GM18505 (cell line): ENCODE measurements at regions not wholly inside any gene's neighbourhood (a gene's known extent, or its start where the extent isn't known, plus 50 kb on each side); places are given as distances from the start of the nearest gene placed in this dataset.

Experiments
- ATAC-seq: cut with Tn5 transposase; IDR thresholded peaks from one replicate; pipeline ENCODE4 v1.9.1; 2021; ENCODE audit not compliant: unreplicated experiment
- POLR2A ChIP-seq: IDR thresholded peaks from 4 replicates; pipeline ENCODE4 v1.6.1; 2011; ENCODE audit warnings: borderline replicate concordance; ENCODE audit not compliant: insufficient read depth, insufficient read length; ENCODE audit errors: extremely low read depth

DNA sequence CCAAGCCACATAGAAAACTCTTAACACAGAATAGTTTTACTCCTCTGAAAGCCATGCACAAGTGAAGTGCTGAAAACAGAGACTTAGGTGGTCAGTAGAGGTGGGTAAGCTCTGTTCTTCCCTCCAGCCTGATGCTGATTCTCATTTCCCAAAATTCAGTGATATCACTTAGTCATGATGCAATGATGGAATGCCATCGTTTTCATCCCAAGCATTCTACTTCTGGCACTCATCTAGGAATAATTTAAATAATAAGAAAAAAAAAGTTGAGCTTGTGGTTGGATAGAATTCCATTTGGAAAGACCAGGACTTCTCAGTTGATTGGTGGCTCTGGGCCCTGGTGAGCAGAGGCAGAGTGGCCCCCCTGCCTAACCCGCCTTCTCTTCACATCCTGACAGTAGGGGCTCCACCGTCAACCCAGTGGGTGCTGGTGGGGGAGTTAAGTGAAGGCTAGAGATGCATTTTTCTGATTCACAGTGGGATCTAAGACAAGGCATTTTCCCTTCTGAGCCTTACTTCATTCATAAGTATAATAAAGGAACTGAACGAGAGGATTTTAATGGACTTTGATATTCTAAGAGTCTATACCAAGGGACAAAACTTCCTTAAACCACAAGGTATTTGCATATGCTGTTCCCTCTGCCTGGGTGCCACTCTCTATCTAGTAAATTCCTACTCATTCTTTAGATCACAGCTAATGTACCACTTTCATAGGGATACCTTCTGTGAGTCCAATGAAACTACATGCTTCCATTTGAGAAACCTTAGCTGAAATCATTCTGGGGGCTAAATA, 310.3 kb upstream of the DYNLRB2 start:
- no peak for ATAC-seq

DNA sequence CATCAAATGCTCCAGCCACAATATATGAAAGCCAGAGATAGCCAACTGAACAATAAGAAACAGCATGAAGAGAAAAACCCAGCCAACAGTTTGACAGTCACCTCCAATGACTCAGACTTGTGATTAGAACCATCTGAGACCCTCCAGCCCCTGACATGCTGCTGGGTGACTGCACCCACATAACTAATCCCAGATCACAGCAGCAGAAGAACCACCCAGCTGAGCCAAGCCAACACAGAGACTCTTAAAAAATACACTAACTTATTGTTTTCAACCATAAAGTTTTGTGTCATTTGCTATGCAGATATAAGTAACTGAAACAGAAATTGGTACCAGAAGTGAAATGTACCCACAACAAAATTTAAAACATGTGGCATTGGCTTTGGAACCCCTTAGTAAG, 314.3 kb upstream of the DYNLRB2 start:
- ATAC-seq: no peak
- TF ChIP-seq POLR2A: no peak

More for the DNA sequence above, 310.3 kb upstream of the DYNLRB2 start:
- TF ChIP-seq POLR2A: no peak

DNA sequence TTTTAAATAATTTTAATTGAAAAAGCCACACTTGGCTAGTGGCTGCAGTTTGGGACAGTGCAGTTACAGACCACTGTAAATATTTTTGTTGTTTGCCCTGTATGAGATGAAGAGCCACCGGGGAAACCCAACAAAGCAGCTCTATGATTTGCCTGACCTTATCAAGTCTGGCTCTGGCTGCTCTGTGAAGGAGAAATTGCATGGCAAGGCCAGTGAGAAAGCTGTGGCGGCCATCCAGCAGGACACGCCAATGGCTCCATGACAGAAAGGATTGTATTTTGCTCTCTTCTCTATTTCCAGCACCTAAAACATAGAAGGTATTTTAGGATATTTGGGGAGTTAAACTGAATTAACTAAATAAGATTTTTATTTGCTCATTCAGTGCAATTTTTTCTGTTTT, 330.0 kb upstream of the DYNLRB2 start:
- ATAC-seq: no peak
- no peak for TF ChIP-seq POLR2A

DNA sequence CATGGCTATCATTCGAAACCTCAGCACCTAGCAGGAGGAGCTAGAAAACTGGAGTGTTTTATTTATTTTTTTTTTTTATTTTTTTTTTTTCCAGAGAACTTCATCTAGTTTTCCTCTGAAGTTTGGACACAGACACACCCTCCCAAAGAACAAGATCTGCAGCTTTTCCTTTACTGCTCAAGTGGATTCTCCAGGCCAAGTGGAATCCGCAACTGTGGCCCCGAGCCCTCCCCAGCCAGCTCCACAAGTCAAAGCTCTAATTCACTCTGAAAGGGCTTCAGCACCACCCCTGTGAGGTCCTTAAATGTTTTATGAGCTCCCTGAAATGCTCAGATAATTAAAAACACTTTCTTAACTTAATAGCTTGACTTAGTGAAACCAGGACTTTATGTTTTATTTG, 332.1 kb upstream of the DYNLRB2 start:
- TF ChIP-seq POLR2A: no peak
- ATAC-seq: no peak

DNA sequence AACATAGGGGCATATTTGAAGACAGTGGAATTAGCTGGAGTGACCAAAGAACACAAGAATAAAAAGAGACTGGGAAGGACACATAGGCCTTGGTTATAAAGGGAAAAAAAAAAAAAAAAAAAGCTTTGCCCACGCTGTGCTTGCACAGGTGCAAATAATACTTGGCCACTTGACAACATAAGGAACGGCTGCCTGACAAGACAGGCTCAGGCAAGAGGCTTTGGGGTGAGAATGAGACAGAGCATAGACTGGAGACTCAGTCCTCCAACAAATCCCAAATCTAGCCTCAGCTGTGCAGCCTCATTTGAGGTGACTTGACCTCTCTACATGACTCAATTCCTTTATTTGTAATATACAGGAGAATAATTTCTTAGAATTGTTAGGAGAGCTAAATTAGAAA, 332.8 kb upstream of the DYNLRB2 start:
- ATAC-seq: no peak
- no peak for TF ChIP-seq POLR2A

DNA sequence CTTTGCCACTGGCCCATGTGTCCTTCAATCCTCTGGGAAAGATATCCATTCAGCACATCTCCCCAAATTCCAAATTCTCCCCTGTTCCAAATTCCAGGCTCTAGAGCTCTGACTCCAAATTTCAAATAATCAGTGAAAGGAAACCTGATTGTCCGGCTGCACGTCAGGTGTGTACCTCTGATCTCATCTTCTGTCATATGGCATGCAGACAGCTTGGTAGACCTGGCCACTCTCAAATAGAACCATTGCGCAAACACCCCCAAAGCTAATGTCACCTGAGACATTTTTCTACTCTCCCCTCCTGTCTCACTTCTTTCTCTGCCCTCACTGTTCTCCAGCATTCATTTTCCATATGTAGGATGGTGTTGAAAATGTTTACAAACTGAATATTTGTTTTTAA, 337.0 kb upstream of the DYNLRB2 start:
- no peak for ATAC-seq
- no peak for TF ChIP-seq POLR2A

DNA sequence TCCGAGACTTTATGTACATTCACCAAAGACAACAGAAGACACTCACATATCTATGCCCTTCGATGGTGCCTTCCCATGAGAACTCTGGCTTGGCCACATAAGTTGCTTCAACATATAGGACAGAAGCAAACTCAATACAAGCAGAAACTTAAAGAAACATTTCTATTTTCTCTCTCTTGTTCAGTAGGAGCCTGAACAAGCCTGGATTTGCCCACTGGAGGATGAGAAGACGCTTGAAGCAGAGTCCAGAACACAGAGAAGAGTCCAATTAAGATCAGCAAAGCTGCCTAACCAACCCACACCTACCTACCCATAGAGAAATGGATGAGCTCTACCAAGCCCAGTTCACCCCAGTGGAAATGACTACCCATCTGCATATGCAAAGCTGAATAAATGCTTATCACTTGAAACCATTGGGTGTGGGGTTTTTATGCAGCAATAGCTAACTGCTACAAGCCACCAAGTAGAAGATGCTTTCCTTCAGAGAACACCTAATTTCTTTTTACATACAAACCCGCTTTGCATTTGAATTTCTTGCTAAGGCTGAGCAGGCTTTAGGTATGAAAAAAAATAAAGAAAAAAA, 337.9 kb upstream of the DYNLRB2 start:
- ATAC-seq: no peak
- TF ChIP-seq POLR2A: no peak

DNA sequence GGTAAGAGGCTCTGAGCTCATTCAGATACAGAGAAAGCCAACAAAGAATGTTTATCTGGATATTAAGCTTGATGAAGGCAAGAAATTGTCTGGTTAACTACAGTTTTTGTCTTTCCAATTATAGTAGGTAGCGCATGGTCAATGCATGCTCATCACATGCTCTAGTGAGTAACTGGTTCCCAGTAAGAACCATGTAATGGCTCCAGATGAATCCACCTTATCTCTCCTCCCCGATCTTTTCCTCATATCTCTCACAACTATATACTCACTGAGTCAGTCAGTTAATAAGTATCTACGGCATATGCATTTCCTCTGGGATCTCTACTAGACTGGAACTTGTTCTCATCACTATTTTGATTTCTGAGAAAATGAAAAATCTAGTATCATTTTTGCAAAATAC, 340.7 kb upstream of the DYNLRB2 start:
- ATAC-seq: no peak
- no peak for TF ChIP-seq POLR2A

DNA sequence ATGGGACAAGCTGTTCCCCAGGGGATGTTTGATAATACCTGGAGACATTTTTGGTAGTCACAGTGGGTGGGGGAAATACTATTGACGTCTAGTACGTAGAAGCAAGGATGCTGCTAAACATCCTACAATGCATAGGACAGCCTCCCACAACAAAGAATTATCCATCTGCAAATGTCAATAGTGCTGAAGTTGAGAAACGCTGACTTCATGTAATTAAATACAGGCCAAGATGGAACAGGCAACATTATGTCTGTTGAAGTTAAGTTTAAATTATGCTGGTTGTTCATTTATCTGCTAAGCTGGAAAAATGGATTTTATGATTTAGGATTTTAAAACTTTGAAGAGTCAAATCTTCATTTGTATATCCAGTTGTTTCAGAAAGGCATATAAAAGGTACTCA, 341.2 kb upstream of the DYNLRB2 start:
- TF ChIP-seq POLR2A: no peak

DNA sequence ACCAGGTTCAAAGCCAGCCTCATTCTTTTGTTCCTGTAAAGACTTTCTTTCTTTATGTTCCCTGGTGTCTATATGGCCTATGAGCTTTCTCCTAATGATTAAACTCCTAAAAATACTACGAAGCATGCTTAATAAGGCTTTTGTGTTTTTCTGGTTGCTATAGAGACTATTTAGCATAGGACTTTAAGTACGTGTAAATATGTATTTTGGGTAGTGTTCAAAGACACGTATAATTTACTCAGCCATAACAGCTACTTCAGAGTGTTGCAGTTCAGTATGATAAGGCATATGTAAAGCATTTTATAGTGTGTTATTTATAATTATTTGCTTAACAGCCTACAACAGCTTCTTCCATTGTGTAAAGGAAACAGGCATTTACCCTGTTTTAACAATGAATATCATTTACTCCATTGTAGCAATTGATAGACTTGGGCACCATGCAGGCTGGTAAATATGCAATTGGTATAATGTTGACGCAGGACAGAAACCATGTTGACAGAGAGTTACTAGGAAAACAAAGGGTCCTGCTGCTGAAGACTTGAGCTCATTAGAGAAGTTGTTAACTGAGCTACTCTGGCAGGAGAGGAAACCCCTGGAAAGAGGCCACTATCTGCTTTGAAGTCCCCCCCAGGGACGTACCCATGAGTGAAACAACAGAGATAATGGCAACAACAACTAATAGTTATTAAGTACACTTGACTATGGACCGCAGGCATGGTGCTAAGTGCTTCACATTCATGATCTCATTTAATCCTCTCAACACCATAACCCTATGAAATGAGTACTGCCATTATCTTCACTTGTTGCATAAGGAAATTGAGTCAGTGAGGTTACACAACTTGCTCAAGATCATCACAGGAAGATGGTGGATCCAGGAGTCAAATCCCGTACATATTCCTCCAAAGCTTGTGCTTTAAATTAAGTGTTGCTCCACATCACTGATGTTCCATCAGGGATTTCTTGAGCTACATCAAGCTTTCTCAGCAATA, 342.2 kb upstream of the DYNLRB2 start:
- TF ChIP-seq POLR2A: no peak
- no peak for ATAC-seq

More for the DNA sequence above, 341.2 kb upstream of the DYNLRB2 start:
- ATAC-seq: no peak

DNA sequence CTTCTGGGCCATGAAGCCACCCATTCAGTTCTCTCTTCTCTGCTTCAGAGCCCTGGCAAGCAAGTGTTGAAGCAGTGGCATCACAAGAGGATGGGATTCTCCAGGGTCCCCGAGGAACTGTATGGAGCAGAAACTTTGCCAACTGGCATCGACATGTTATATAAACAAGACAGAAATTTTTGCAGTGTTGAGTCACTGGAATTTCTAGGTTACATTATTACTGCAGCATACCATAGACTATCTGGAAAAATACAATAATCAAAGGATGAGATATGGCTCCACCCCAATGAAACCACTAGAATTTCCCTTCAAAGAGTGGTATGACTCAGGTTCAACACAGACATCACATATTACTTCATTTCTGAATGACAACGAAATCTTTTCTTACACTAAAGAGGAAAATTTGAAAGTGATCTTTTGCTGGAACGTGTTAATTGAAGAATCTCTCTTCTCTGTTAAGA, 343.0 kb upstream of the DYNLRB2 start:
- no peak for ATAC-seq
- no peak for TF ChIP-seq POLR2A

DNA sequence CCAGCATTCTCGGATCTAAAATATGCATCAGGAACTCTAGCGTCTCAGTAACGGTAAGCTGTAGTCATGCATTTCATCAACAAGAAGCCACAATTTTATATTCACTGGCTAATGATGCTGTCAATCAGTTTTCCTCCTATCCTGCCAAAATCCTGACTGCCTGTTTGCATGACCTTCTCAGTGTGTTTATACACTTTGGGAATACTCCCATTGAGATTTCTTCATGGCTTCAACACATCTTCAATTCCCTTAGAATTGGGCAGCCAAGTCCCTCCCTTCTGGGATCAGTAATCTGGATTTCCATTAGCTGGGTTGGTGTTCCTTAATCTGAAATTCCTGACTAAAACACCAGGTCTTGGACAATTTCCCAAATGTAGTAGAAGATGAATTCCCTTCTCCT, 348.9 kb upstream of the DYNLRB2 start:
- TF ChIP-seq POLR2A: no peak
- no peak for ATAC-seq

DNA sequence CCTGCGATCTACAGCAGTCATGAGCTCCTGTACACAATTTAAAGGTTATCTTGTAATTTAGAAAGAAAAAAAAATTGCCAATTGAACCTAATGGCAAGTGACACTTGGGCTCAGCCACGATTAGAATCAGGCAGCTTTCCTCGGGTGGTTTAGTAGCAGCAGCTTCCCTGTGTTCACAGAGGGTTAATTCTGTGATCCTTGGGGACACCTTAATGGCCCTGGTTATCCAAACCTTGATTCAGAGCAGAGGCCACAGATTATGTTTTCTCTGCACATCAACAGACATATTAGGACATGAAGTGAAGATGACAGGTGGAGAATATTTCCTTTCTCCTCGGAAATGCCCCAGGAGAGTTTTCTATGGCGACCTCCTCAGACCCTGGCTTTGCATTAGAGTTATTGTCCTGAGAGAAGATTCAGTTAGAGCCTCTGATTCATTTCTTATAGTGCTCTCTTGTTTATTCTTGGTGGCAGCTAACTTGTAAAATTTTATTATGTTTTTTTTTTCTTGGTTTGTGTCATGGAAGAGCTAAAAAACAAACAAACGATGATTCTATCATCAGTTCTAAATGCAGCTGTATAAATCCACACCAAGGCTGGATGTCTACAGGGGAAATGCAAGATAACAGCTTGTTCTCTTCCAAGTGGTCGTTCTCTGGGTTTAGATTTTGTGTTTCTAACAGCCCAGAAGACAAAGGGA, 351.2 kb upstream of the DYNLRB2 start:
- TF ChIP-seq POLR2A: no peak
- no peak for ATAC-seq
